ENCODE measurements at regions not wholly inside any gene's neighbourhood (a gene's known extent, or its start where the extent isn't known, plus 50 kb on each side); places are given as distances from the start of the nearest gene placed in this dataset.

DNA sequence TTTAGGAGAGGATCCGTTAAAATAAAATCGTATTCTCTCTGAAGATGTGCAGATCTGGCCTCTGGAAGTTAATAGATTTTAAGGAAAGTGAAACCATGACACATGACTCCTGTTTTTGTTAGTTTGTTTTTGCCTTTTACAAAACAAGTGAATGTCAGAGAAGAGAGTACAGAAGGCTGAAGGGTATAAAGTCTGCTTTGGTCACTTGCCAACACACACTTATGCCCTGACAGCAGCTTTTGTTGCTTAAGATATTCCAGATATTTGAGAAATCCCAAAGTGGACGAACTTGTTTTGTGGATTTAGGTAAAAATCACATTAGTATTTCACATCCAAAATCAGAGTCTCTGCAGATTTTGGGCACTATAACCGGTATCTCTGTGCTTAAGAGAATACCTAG lies 192.4 kb upstream of the RASGEF1B start:
- TF ChIP-seq, protein P1, sequence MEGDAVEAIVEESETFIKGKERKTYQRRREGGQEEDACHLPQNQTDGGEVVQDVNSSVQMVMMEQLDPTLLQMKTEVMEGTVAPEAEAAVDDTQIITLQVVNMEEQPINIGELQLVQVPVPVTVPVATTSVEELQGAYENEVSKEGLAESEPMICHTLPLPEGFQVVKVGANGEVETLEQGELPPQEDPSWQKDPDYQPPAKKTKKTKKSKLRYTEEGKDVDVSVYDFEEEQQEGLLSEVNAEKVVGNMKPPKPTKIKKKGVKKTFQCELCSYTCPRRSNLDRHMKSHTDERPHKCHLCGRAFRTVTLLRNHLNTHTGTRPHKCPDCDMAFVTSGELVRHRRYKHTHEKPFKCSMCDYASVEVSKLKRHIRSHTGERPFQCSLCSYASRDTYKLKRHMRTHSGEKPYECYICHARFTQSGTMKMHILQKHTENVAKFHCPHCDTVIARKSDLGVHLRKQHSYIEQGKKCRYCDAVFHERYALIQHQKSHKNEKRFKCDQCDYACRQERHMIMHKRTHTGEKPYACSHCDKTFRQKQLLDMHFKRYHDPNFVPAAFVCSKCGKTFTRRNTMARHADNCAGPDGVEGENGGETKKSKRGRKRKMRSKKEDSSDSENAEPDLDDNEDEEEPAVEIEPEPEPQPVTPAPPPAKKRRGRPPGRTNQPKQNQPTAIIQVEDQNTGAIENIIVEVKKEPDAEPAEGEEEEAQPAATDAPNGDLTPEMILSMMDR (IDR thresholded peaks at IDR 0.05; ENCODE audit: low read depth, low read length, missing control alignments): no peak
- DNase-seq (ENCODE audit: extremely low read depth, low read depth): no peak
- no peak overlapping the region for H3K4me3 ChIP-seq (replicated peaks; ENCODE audit: low read depth, low read length)

GRCh38 chr4:81663368-81663767 lies 191.7 kb upstream of the RASGEF1B start:
- TF ChIP-seq, protein P1 (IDR thresholded peaks at IDR 0.05; ENCODE audit: low read depth, low read length, missing control alignments): no peak
- H3K4me3 ChIP-seq (replicated peaks; ENCODE audit: low read depth, low read length): no peak overlapping the region
- no peak for DNase-seq (ENCODE audit: extremely low read depth, low read depth)

- TF ChIP-seq, protein P1 (IDR thresholded peaks at IDR 0.05; ENCODE audit: low read depth, low read length, missing control alignments): no peak
- H3K4me3 ChIP-seq (replicated peaks; ENCODE audit: low read depth, low read length): no peak overlapping the region
- no peak for DNase-seq (ENCODE audit: extremely low read depth, low read depth)
These were observed 187.3 kb upstream of the RASGEF1B start for GRCh38 chr4:81659051-81659450.

- DNase-seq (ENCODE audit: extremely low read depth, low read depth): no peak
- H3K4me3 ChIP-seq (replicated peaks; ENCODE audit: low read depth, low read length): no peak overlapping the region
- TF ChIP-seq, protein P1 (IDR thresholded peaks at IDR 0.05; ENCODE audit: low read depth, low read length, missing control alignments): no peak
These were observed 180.4 kb upstream of the RASGEF1B start for GRCh38 chr4:81652069-81652478.

GRCh38 chr4:81651243-81651899 lies 179.7 kb upstream of the RASGEF1B start:
- no peak for DNase-seq (ENCODE audit: extremely low read depth, low read depth)
- TF ChIP-seq, protein P1 (IDR thresholded peaks at IDR 0.05; ENCODE audit: low read depth, low read length, missing control alignments): no peak
- no peak overlapping the region for H3K4me3 ChIP-seq (replicated peaks; ENCODE audit: low read depth, low read length)

DNA sequence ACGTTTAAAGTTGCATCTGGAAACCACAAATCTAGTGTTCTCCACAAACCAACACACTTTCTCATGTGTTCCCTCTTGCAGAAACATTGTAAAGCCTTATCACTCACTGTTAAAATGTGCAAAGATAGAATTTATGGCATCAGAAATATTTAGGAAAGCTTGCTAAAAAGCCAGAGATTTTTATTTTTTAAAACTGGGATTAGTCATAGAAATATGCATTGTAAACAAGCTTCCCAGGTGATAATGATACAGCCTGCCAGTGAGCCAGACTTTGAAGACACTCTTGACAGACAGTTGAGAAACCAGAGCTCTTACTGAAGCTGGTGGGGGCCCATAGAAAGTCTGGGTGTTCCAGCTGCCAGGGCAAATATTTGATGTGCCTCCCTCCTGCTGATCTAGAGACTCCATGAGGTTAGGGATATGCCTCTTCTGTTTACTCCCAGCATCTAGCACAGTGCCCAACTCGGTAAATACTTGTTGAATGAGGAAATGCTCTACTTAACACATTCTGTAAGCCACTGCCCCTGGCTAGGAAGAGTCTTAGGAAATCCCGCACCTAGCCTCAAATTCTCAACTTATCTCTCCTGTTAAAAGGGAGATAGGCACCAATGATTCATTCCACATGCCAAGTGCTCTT lies 179.0 kb upstream of the RASGEF1B start:
- DNase-seq (ENCODE audit: extremely low read depth, low read depth): no peak
- TF ChIP-seq, protein P1 (IDR thresholded peaks at IDR 0.05; ENCODE audit: low read depth, low read length, missing control alignments): no peak
- H3K4me3 ChIP-seq (replicated peaks; ENCODE audit: low read depth, low read length): no peak overlapping the region
